ENCODE measurements at regions not wholly inside any gene's neighbourhood (a gene's known extent, or its start where the extent isn't known, plus 50 kb on each side); places are given as distances from the start of the nearest gene placed in this dataset.

DNA sequence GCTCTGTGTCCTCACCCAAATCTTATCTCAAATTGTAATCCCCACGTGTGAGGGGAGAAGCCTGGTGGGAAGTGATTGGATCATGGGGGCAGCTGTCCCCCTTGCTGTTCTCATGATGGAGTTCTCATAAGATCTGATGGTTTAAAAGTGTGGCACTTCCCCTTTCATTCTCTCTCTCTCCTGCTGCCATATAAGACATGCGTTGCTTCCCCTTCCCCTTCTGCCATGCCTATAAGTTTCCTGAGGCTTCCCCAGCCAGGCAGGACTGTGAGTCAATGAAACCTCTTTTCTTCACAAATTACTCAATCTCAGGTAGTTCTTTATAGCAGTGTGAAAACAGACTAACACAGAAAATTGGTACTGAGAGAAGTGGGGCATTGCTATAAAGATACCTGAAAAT lies 107.7 kb downstream of the DMAC1 start:
- no peak overlapping the region for H2AFZ ChIP-seq (ENCODE audit: low read length)
- H3K27ac ChIP-seq (ENCODE audit: low read depth, low read length), result no peak overlapping the region
- H3K4me2 ChIP-seq (ENCODE audit: insufficient read depth in 1 of 2, low read depth in 2 of 2, low read length in 2 of 2), result no peak overlapping the region
- no peaks in the 10 kb centered on the region for H3K9me3 ChIP-seq (ENCODE audit: insufficient read depth in 2 of 2, low read depth in 1 of 2, low read length in 1 of 2)
- H4K20me1 ChIP-seq (replicated peaks in 1 of 2; ENCODE audit: control insufficient read depth in 1 of 2, insufficient read depth in 2 of 2, low read length in 2 of 2), result no peaks in the 10 kb centered on the region
- no peak overlapping the region for H2BK120ac ChIP-seq (replicated peaks; ENCODE audit: low read depth, low read length)
- FAIRE-seq (no peak), DNase-seq (ENCODE audit: low read depth in 1 of 2, low spot score in 2 of 2) (no peak)
- H3K23me2 ChIP-seq (ENCODE audit: low read depth, low read length), result no peaks in the 10 kb centered on the region
- H2BK5ac ChIP-seq (ENCODE audit: low read depth, low read length), result no peak overlapping the region
- H3K79me2 ChIP-seq (ENCODE audit: control insufficient read depth in 1 of 2, insufficient read depth in 2 of 2, low read length in 2 of 2), result no peaks in the 10 kb centered on the region
- H3K36me3 ChIP-seq (ENCODE audit: control insufficient read depth in 2 of 4, insufficient read depth in 4 of 4, low read length in 3 of 4), result no peaks in the 10 kb centered on the region
- ChIA-PET POLR2A (ENCODE audit: partially characterized antibody) (no interaction called here), CTCF (ENCODE audit: partially characterized antibody) (no interaction called here)
- H2BK12ac ChIP-seq (ENCODE audit: low read depth, low read length), result no peak overlapping the region
- H3K27me3 ChIP-seq (replicated peaks in 1 of 4; ENCODE audit: control insufficient read depth in 3 of 4, extremely low read depth in 1 of 4, insufficient read depth in 3 of 4, low read length in 3 of 4), result no peaks in the 10 kb centered on the region
- no peak overlapping the region for H4K91ac ChIP-seq (replicated peaks; ENCODE audit: insufficient read length, low read length)
- H3K4me3 ChIP-seq (ENCODE audit: extremely low read depth in 1 of 4, insufficient read depth in 2 of 4, low read depth in 3 of 4, low read length in 4 of 4), result no peak overlapping the region
- no peak overlapping the region for H3K14ac ChIP-seq (ENCODE audit: insufficient read length)
- H2AK5ac ChIP-seq (ENCODE audit: low read depth, low read length), result no peak overlapping the region
- no peaks in the 10 kb centered on the region for H3K4me1 ChIP-seq (replicated peaks in 1 of 4; ENCODE audit: control insufficient read depth in 3 of 4, insufficient read depth in 4 of 4, low read length in 3 of 4)
- H3K9ac ChIP-seq (replicated peaks in 1 of 4; ENCODE audit: extremely low read depth in 1 of 4, low read depth in 3 of 4, low read length in 3 of 4), result no peak overlapping the region
- H3K4ac ChIP-seq (replicated peaks; ENCODE audit: insufficient read length, low read depth, low read length), result no peak overlapping the region
- 97% methylated on average over 2 of the region's 2 CpGs; no CpG with 5 or more reads in 1 of the 2 experiments for WGBS, 2 experiments (ENCODE audit: extremely low coverage in 1 of 2, insufficient coverage in 1 of 2, insufficient read length in 1 of 2, insufficient replicate concordance in 2 of 2, low coverage in 1 of 2, low lambda C conversion rate in 2 of 2, missing lambda C conversion rate in 1 of 2)
- H2BK20ac ChIP-seq (ENCODE audit: low read length), result no peak overlapping the region
- H3K18ac ChIP-seq (ENCODE audit: extremely low read depth, low read length), result no peak overlapping the region
- no peak overlapping the region for H4K5ac ChIP-seq (ENCODE audit: insufficient read length, low read depth, low read length)
- no peaks in the 10 kb centered on the region for H3K79me1 ChIP-seq (ENCODE audit: low read depth, low read length)
- H3K23ac ChIP-seq (ENCODE audit: insufficient read length), result no peak overlapping the region
- H4K8ac ChIP-seq (ENCODE audit: extremely low read depth, insufficient read depth, low read length), result no peak overlapping the region
- no peak overlapping the region for H2BK15ac ChIP-seq (ENCODE audit: low read length)
- no peak overlapping the region for H3K56ac ChIP-seq (replicated peaks; ENCODE audit: insufficient read length, low read depth, low read length)
- TF ChIP-seq BCL11A (IDR thresholded peaks at IDR 0.05; ENCODE audit: low read depth in 2 of 2, low read length in 2 of 2), result no peak
- no peak for TF ChIP-seq MAFK (IDR thresholded peaks at IDR 0.05; ENCODE audit: low read depth, low read length)
- TF ChIP-seq NRF1 (IDR thresholded peaks at IDR 0.05; ENCODE audit: low read depth, low read length), result no peak
- TF ChIP-seq TAF1 (IDR thresholded peaks at IDR 0.05; ENCODE audit: low read depth, low read length), result no peak
- no peak for TF ChIP-seq E2F6 (IDR thresholded peaks at IDR 0.05)
- no peak for TF ChIP-seq RNF2 (IDR thresholded peaks at IDR 0.05; ENCODE audit: borderline replicate concordance, low read depth, low read length, missing control alignments, poor library complexity, severe bottlenecking)
- TF ChIP-seq CEBPB (IDR thresholded peaks at IDR 0.05; ENCODE audit: low read depth, low read length), result no peak

Data from H1 (cell line).